Transverse colon (tissue), 4 donors: ENCODE measurements at regions not wholly inside any gene's neighbourhood (a gene's known extent, or its start where the extent isn't known, plus 50 kb on each side); places are given as distances from the start of the nearest gene placed in this dataset.

Source experiments
- DNase-seq: peaks from one replicate; pipeline ENCODE4 v3.0.0-alpha.2; 2019
- H3K27ac ChIP-seq, 4 donors: fragments of 200-600 bp; sonication (generic); 2 replicates each; pipeline ENCODE4 v1.5.1; 2016 to 2018; ENCODE audit warnings: inconsistent platforms in 4 of 4
- H3K27me3 ChIP-seq: fragments of 200-600 bp; sonication (generic); 2 replicates; pipeline ENCODE4 v1.5.1; 2017; ENCODE audit warnings: inconsistent platforms
- H3K36me3 ChIP-seq, 4 donors: fragments of 200-600 bp; sonication (generic); 2 replicates each; pipeline ENCODE4 v1.5.1; 2017 to 2019; ENCODE audit warnings: inconsistent platforms in 4 of 4
- H3K4me1 ChIP-seq, 4 donors: fragments of 200-600 bp; sonication (generic); 2 replicates each; pipeline ENCODE4 v1.5.1; 2017 to 2020; ENCODE audit warnings: inconsistent platforms in 4 of 4
- H3K4me3 ChIP-seq, 4 donors: fragments of 200-600 bp; sonication (generic); 1 replicate in 1 of 4; 2 replicates in 3 of 4; pipeline versions ENCODE4 v1.5.1 to v1.6.1; 2017 to 2019; ENCODE audit warnings: inconsistent platforms in 4 of 4
- H3K9me3 ChIP-seq, 2 donors: fragments of 200-600 bp; sonication (generic); 2 replicates each; pipeline ENCODE4 v1.5.1; 2017 to 2019; ENCODE audit warnings: inconsistent platforms in 2 of 2
- CTCF ChIP-seq, 5 experiments: fragments of 200-600 bp in 3 of 5; fragments of 450-650 bp in 2 of 5; sonication (generic) in 3 of 5; IDR thresholded peaks; 1 replicate in 2 of 5; 2 replicates in 3 of 5; pipeline ENCODE4 v1.5.1; 2016 to 2017; ENCODE audit warnings: antibody characterized with exemption in 5 of 5, inconsistent platforms in 3 of 5, mild to moderate bottlenecking in 2 of 5, moderate library complexity in 1 of 5
- EP300 ChIP-seq: sonication (generic); formaldehyde crosslinking; IDR thresholded peaks from one replicate; pipeline ENCODE4 v1.6.1; 2017; ENCODE audit warnings: antibody characterized with exemption, low read depth
- POLR2A ChIP-seq: fragments of 450-650 bp; IDR thresholded peaks from one replicate; pipeline ENCODE4 v1.6.1; 2016; ENCODE audit warnings: antibody characterized with exemption, mild to moderate bottlenecking, moderate library complexity
- POLR2AphosphoS5 ChIP-seq, 3 donors: sonication (generic); formaldehyde crosslinking; IDR thresholded peaks; one replicate each; pipeline ENCODE4 v1.6.1; 2016; ENCODE audit warnings: antibody characterized with exemption in 3 of 3
- WGBS, 2 donors: methylation state at CpG; one replicate each; pipeline ENCODE4 v1.1.5; 2018; ENCODE audit warnings: low coverage in 1 of 2; 5-methylcytosine and 5-hydroxymethylcytosine counted together
- in situ Hi-C, 4 donors: fragments of 200-750 bp; cut with MboI; loops; one replicate each; pipeline versions ENCODE4 v1.15.0 to v1.15.1; 2017; ENCODE audit warnings: low sequenced_read_pairs in 3 of 4, low pct_ligation_motif_present in 1 of 4, low pct_unique_long_range_greater_than_20kb in 1 of 4
- intact Hi-C: fragments of 100-400 bp; cut with DNase I; formaldehyde crosslinking; loops from one replicate; pipeline ENCODE4 v1.15.1; 2023; ENCODE audit warnings: low total_unique reads

DNA sequence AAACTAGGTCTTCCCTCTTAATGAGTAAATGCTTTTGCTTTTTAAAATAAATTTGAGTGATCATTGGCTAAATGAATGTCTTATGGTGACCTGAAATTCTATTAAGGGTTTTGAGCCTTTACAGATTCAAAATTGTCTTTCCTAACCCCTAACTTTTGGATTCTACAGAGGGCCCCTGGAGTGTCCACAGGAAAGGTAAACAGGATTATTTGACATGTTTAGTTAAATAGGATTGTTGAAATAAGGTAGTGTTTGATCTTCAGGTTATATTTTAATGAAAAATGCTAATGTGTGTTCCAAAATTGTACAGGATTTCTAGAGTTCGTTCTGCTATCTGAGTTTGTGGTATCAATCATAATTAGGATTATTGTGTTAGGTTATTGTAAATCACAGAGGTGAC lies 55.9 kb upstream of the GJB6 start:
- Histone ChIP-seq H3K9me3 (peaks cover 26 to 27% of the 10 kb centered on the region in 2 donors), H3K4me1 (no peaks in the 10 kb centered on the region), H3K27me3 (no peaks in the 10 kb centered on the region), H3K4me3 (no peak overlapping the region), H3K27ac (no peak overlapping the region), H3K36me3 (no peaks in the 10 kb centered on the region)
- 46 to 54% methylated on average over 1 of the region's 1 CpG for WGBS, 2 donors
- in situ Hi-C loops (no loop called here), intact Hi-C loops (no loop called here)
- TF ChIP-seq EP300 (no peak), POLR2AphosphoS5 (IDR thresholded peaks at IDR 0.05) (no peak), CTCF (IDR thresholded peaks at IDR 0.05) (no peak), POLR2A (no peak)
- DNase-seq = no peak

GRCh38 chr13:20285530-20285929 lies 53.4 kb upstream of the GJB6 start:
- in situ Hi-C loops = no loop called here

More at GRCh38 chr13:20285530-20285929, 53.4 kb upstream of the GJB6 start:
- intact Hi-C loops = no loop called here
- no peak for DNase-seq
- TF ChIP-seq EP300 = no peak
- no peak for TF ChIP-seq CTCF (IDR thresholded peaks at IDR 0.05)
- no peak for TF ChIP-seq POLR2AphosphoS5 (IDR thresholded peaks at IDR 0.05)
- TF ChIP-seq POLR2A = no peak
- no peak overlapping the region for H3K4me3 ChIP-seq
- H3K9me3 ChIP-seq = peaks cover 34 to 36% of the 10 kb centered on the region in 2 donors
- H3K36me3 ChIP-seq = no peaks in the 10 kb centered on the region
- H3K27me3 ChIP-seq = no peaks in the 10 kb centered on the region
- WGBS, 2 donors = 34 to 90% methylated on average over 2 of the region's 2 CpGs
- H3K27ac ChIP-seq = no peak overlapping the region
- no peaks in the 10 kb centered on the region for H3K4me1 ChIP-seq
